ENCODE measurements at regions not wholly inside any gene's neighbourhood (a gene's known extent, or its start where the extent isn't known, plus 50 kb on each side); places are given as distances from the start of the nearest gene placed in this dataset.
"Not testable (repeated sequence)": the region's sequence is repeated elsewhere in the genome, so short reads cannot be mapped to it uniquely, and the experiment has no call there.

GRCh38 chr2:392181-392925 is 104.5 kb upstream of the ALKAL2 start:
- H3K27me3 ChIP-seq, result no peaks in the 10 kb centered on the region
- intact Hi-C loops (cut with DNase I), result no loop called here
- no peak overlapping the region for H3K4me3 ChIP-seq (replicated peaks in 1 of 3)
- no peak overlapping the region for H3K27ac ChIP-seq
- H3K36me3 ChIP-seq, result no peaks in the 10 kb centered on the region
- TF ChIP-seq CTCF (IDR thresholded peaks at IDR 0.05) (no peak), POLR2A (IDR thresholded peaks at IDR 0.05) (no peak)
- no peaks in the 10 kb centered on the region for H3K9me3 ChIP-seq
- no peak for DNase-seq
- WGBS, 2 donors, result 85 to 86% methylated on average over 29 to 30 of the region's 32 CpGs
- H3K4me1 ChIP-seq, result no peaks in the 10 kb centered on the region

- DNase-seq, result no peak
- intact Hi-C loops (cut with DNase I), result no loop called here
- H3K9me3 ChIP-seq, result no peaks in the 10 kb centered on the region
- no peaks in the 10 kb centered on the region for H3K4me1 ChIP-seq
- no peak overlapping the region for H3K4me3 ChIP-seq (replicated peaks in 1 of 3)
- no peak for TF ChIP-seq CTCF (IDR thresholded peaks at IDR 0.05)
- no peak for TF ChIP-seq POLR2A (IDR thresholded peaks at IDR 0.05)
- no peak overlapping the region for H3K27ac ChIP-seq
- no peaks in the 10 kb centered on the region for H3K27me3 ChIP-seq
- H3K36me3 ChIP-seq, result no peaks in the 10 kb centered on the region
- 73 to 77% methylated on average over 6 of the region's 6 CpGs for WGBS, 2 donors
Observed at GRCh38 chr2:391696-392095, 103.8 kb upstream of the ALKAL2 start.

GRCh38 chr2:390959-391358 is 103.1 kb upstream of the ALKAL2 start:
- H3K4me1 ChIP-seq, result no peaks in the 10 kb centered on the region
- H3K4me3 ChIP-seq (replicated peaks in 1 of 3), result no peak overlapping the region
- H3K9me3 ChIP-seq, result no peaks in the 10 kb centered on the region
- WGBS, 2 donors, result 83 to 85% methylated on average over 14 of the region's 14 CpGs
- no peak for DNase-seq
- TF ChIP-seq CTCF (IDR thresholded peaks at IDR 0.05), result no peak
- no peak for TF ChIP-seq POLR2A (IDR thresholded peaks at IDR 0.05)
- no peaks in the 10 kb centered on the region for H3K27me3 ChIP-seq
- intact Hi-C loops (cut with DNase I), result no loop called here
- H3K27ac ChIP-seq, result no peak overlapping the region
- no peaks in the 10 kb centered on the region for H3K36me3 ChIP-seq

- H3K4me1 ChIP-seq; H3K9me3 ChIP-seq; H3K27ac ChIP-seq; H3K4me3 ChIP-seq (replicated peaks in 1 of 3); intact Hi-C loops (cut with DNase I); H3K27me3 ChIP-seq; DNase-seq; H3K36me3 ChIP-seq: not testable (repeated sequence)
- WGBS, 2 donors, result 92% methylated on average over 15 of the region's 15 CpGs
Observed at GRCh38 chr2:389985-390384, 102.1 kb upstream of the ALKAL2 start.

- DNase-seq; H3K27ac ChIP-seq; H3K36me3 ChIP-seq; H3K4me3 ChIP-seq (replicated peaks in 1 of 3); H3K27me3 ChIP-seq; H3K9me3 ChIP-seq; H3K4me1 ChIP-seq; intact Hi-C loops (cut with DNase I): not testable (repeated sequence)
- 93 to 94% methylated on average over 24 of the region's 24 CpGs for WGBS, 2 donors
Observed at GRCh38 chr2:388752-389151, 100.9 kb upstream of the ALKAL2 start.

GRCh38 chr2:387980-388421 is 100.1 kb upstream of the ALKAL2 start:
- intact Hi-C loops (cut with DNase I), result no loop called here
- DNase-seq, result no peak

More at GRCh38 chr2:387980-388421, 100.1 kb upstream of the ALKAL2 start:
- 83 to 89% methylated on average over 10 to 14 of the region's 18 CpGs for WGBS, 2 donors
- H3K27ac ChIP-seq, result no peak overlapping the region
- TF ChIP-seq POLR2A (IDR thresholded peaks at IDR 0.05) (no peak), CTCF (IDR thresholded peaks at IDR 0.05) (no peak)
- no peaks in the 10 kb centered on the region for H3K4me1 ChIP-seq
- no peaks in the 10 kb centered on the region for H3K9me3 ChIP-seq
- H3K27me3 ChIP-seq, result no peaks in the 10 kb centered on the region
- H3K4me3 ChIP-seq (replicated peaks in 1 of 3), result no peak overlapping the region
- no peaks in the 10 kb centered on the region for H3K36me3 ChIP-seq

Data from thyroid gland (tissue), 4 donors.